GM23338 (cell line): ENCODE measurements at regions not wholly inside any gene's neighbourhood (a gene's known extent, or its start where the extent isn't known, plus 50 kb on each side); places are given as distances from the start of the nearest gene placed in this dataset.

Source experiments
- ATAC-seq: fragments of 200-7000 bp; cut with Tn5 transposase; 3 replicates; pipeline ENCODE4 v1.9.1; 2020
- DNase-seq: peaks from one replicate; pipeline ENCODE4 v3.0.0-alpha.2; 2015; ENCODE audit warnings: low spot score
- H2AFZ ChIP-seq: fragments of 200-600 bp; sonication (generic); 2 replicates; pipeline ENCODE4 v1.8.0; 2016; ENCODE audit warnings: antibody characterized with exemption, mild to moderate bottlenecking, moderate library complexity
- H3F3A ChIP-seq: fragments of 200-600 bp; sonication (generic); replicated peaks from 2 replicates; pipeline ENCODE4 v1.8.0; 2017; ENCODE audit warnings: antibody characterized with exemption, mixed run types, low read depth
- H3K27ac ChIP-seq: fragments of 200-600 bp; sonication (generic); 2 replicates; pipeline ENCODE4 v1.6.1; 2016; ENCODE audit warnings: low read depth
- H3K27me3 ChIP-seq: fragments of 200-600 bp; sonication (generic); 2 replicates; pipeline ENCODE4 v1.8.0; 2016; ENCODE audit warnings: mild to moderate bottlenecking, mixed run types, moderate library complexity; ENCODE audit not compliant: insufficient read depth
- H3K36me3 ChIP-seq: fragments of 200-600 bp; sonication (generic); 2 replicates; pipeline ENCODE4 v1.8.0; 2016; ENCODE audit warnings: mild to moderate bottlenecking; ENCODE audit not compliant: insufficient read depth
- H3K4me1 ChIP-seq: fragments of 200-600 bp; sonication (generic); 2 replicates; pipeline ENCODE4 v1.8.0; 2016; ENCODE audit warnings: mild to moderate bottlenecking, moderate library complexity; ENCODE audit not compliant: insufficient read depth
- H3K4me2 ChIP-seq: fragments of 200-600 bp; sonication (generic); 2 replicates; pipeline ENCODE4 v1.7.1; 2017; ENCODE audit warnings: mixed run types
- H3K4me3 ChIP-seq: fragments of 200-600 bp; sonication (generic); 2 replicates; pipeline ENCODE4 v1.6.1; 2016; ENCODE audit warnings: mixed run types
- H3K79me2 ChIP-seq: fragments of 200-600 bp; sonication (generic); replicated peaks from 2 replicates; pipeline ENCODE4 v1.8.0; 2017; ENCODE audit warnings: mild to moderate bottlenecking; ENCODE audit not compliant: insufficient read depth
- H3K9me2 ChIP-seq: fragments of 200-600 bp; sonication (generic); 2 replicates; pipeline ENCODE4 v1.8.0; 2017; ENCODE audit not compliant: insufficient read depth
- H4K20me1 ChIP-seq: fragments of 200-600 bp; sonication (generic); replicated peaks from 2 replicates; pipeline ENCODE4 v1.8.0; 2017; ENCODE audit warnings: mild to moderate bottlenecking; ENCODE audit not compliant: insufficient read depth
- H3K27ac Mint-ChIP-seq: 2 replicates; pipeline ENCODE4 v1.8.0; 2020; ENCODE audit warnings: inconsistent platforms, mild to moderate bottlenecking, moderate library complexity, mixed read lengths
- H3K27me3 Mint-ChIP-seq: 3 replicates; pipeline ENCODE4 v1.8.0; 2022; ENCODE audit warnings: low read depth, mild to moderate bottlenecking, moderate library complexity, mixed read lengths, inconsistent platforms; ENCODE audit not compliant: insufficient read depth, poor library complexity
- H3K36me3 Mint-ChIP-seq: 3 replicates; pipeline ENCODE4 v1.8.0; 2021; ENCODE audit warnings: low read depth, mild to moderate bottlenecking, inconsistent platforms, moderate library complexity, mixed read lengths
- H3K4me1 Mint-ChIP-seq: 3 replicates; pipeline ENCODE4 v1.8.0; 2020; ENCODE audit warnings: mild to moderate bottlenecking, inconsistent platforms, mixed read lengths
- H3K4me3 Mint-ChIP-seq: 3 replicates; pipeline ENCODE4 v1.8.0; 2021; ENCODE audit warnings: moderate library complexity, mild to moderate bottlenecking, inconsistent platforms, mixed read lengths
- H3K9me3 Mint-ChIP-seq: 3 replicates; pipeline ENCODE4 v1.8.0; 2020; ENCODE audit warnings: moderate library complexity, mild to moderate bottlenecking, inconsistent platforms, mixed read lengths
- CREB1 ChIP-seq: fragments of 250-450 bp; sonication (Bioruptor Pico); IDR thresholded peaks from 2 replicates; pipeline ENCODE4 v1.5.0; 2020; ENCODE audit warnings: low read depth, mild to moderate bottlenecking, moderate library complexity
- ETS1 ChIP-seq: IDR thresholded peaks from 2 replicates; pipeline ENCODE4 v1.6.1; 2016; ENCODE audit warnings: antibody characterized with exemption
- EZH2 ChIP-seq: fragments of 200-600 bp; sonication (generic); IDR thresholded peaks from one replicate; pipeline ENCODE4 v1.8.0; 2017; ENCODE audit warnings: antibody characterized with exemption, mild to moderate bottlenecking, low read depth; ENCODE audit not compliant: unreplicated experiment
- EZH2phosphoT487 ChIP-seq: fragments of 200-600 bp; sonication (generic); IDR thresholded peaks from one replicate; pipeline ENCODE4 v1.8.1; 2018; ENCODE audit warnings: antibody characterized with exemption; ENCODE audit not compliant: unreplicated experiment
- JUNB ChIP-seq: IDR thresholded peaks from one replicate; pipeline ENCODE4 v1.6.1; 2016; ENCODE audit warnings: antibody characterized with exemption; ENCODE audit not compliant: unreplicated experiment
- NANOG ChIP-seq: IDR thresholded peaks from 2 replicates; pipeline ENCODE4 v1.6.1; 2016; ENCODE audit warnings: antibody characterized with exemption, borderline replicate concordance
- POLR2AphosphoS5 ChIP-seq: IDR thresholded peaks from 2 replicates; pipeline ENCODE4 v1.6.1; 2016; ENCODE audit warnings: antibody characterized with exemption, low read depth
- REST ChIP-seq: IDR thresholded peaks from one replicate; pipeline ENCODE4 v1.6.1; 2018; ENCODE audit warnings: antibody characterized with exemption; ENCODE audit not compliant: unreplicated experiment
- STAT1 ChIP-seq: IDR thresholded peaks from one replicate; pipeline ENCODE4 v1.6.1; 2016; ENCODE audit warnings: antibody characterized with exemption; ENCODE audit not compliant: unreplicated experiment
- ZNF114 ChIP-seq: fragments of 250-450 bp; sonication (Bioruptor Pico); IDR thresholded peaks from 2 replicates; pipeline ENCODE4 v1.5.0; 2020; ENCODE audit warnings: mild to moderate bottlenecking, moderate library complexity
- ZNF331 ChIP-seq: fragments of 250-450 bp; sonication (Bioruptor Pico); IDR thresholded peaks from 2 replicates; pipeline ENCODE4 v1.5.0; 2020; ENCODE audit warnings: low read depth, mild to moderate bottlenecking, moderate library complexity

GRCh38 chr10:118957966-118958365 lies 71.5 kb upstream of the NANOS1 start:
- no peaks in the 10 kb centered on the region for H3K27me3 ChIP-seq
- Mint-ChIP-seq H3K4me1 (peaks cover 13% of the 10 kb centered on the region), H3K27ac (no peak overlapping the region), H3K4me3 (no peak overlapping the region), H3K36me3 (no peaks in the 10 kb centered on the region), H3K27me3 (no peaks in the 10 kb centered on the region), H3K9me3 (no peaks in the 10 kb centered on the region)
- no peaks in the 10 kb centered on the region for H4K20me1 ChIP-seq
- no peak overlapping the region for H3K4me3 ChIP-seq
- no peak overlapping the region for H3K27ac ChIP-seq
- no peaks in the 10 kb centered on the region for H3K4me1 ChIP-seq
- no peaks in the 10 kb centered on the region for H3K79me2 ChIP-seq
- ATAC-seq, result no peak
- H3K4me2 ChIP-seq, result no peak overlapping the region
- TF ChIP-seq REST (no peak), CREB1 (no peak), JUNB (no peak), ZNF114 (no peak), STAT1 (no peak), POLR2AphosphoS5 (no peak), EZH2 (no peak), EZH2phosphoT487 (no peak), NANOG (no peak)
- no peaks in the 10 kb centered on the region for H3K36me3 ChIP-seq
- no peak for DNase-seq
- H3K9me2 ChIP-seq, result no peaks in the 10 kb centered on the region
- H3F3A ChIP-seq, result no peaks in the 10 kb centered on the region
- H2AFZ ChIP-seq, result no peak overlapping the region

GRCh38 chr10:118958559-118958958 lies 71.0 kb upstream of the NANOS1 start:
- Mint-ChIP-seq H3K27ac (peak overlapping the region; percentile 66; the same call in 1 of the 2 replicates), H3K4me1 (peaks cover 14% of the 10 kb centered on the region), H3K27me3 (no peaks in the 10 kb centered on the region), H3K9me3 (no peaks in the 10 kb centered on the region), H3K36me3 (no peaks in the 10 kb centered on the region), H3K4me3 (no peak overlapping the region)
- no peaks in the 10 kb centered on the region for H4K20me1 ChIP-seq
- no peaks in the 10 kb centered on the region for H3K79me2 ChIP-seq
- no peak for DNase-seq
- TF ChIP-seq NANOG (no peak), EZH2phosphoT487 (no peak), CREB1 (no peak), JUNB (no peak), ZNF331 (CRISPR knock-in tag) (no peak), REST (no peak), ZNF114 (no peak), EZH2 (no peak), ETS1 (no peak), POLR2AphosphoS5 (no peak), STAT1 (no peak)
- no peak overlapping the region for H3K27ac ChIP-seq
- H3F3A ChIP-seq, result no peaks in the 10 kb centered on the region
- no peak overlapping the region for H3K4me2 ChIP-seq
- no peaks in the 10 kb centered on the region for H3K4me1 ChIP-seq
- no peaks in the 10 kb centered on the region for H3K27me3 ChIP-seq
- no peaks in the 10 kb centered on the region for H3K36me3 ChIP-seq
- H3K9me2 ChIP-seq, result no peaks in the 10 kb centered on the region
- ATAC-seq, result no peak
- H2AFZ ChIP-seq, result no peak overlapping the region
- no peak overlapping the region for H3K4me3 ChIP-seq
